ENCODE measurements at regions not wholly inside any gene's neighbourhood (a gene's known extent, or its start where the extent isn't known, plus 50 kb on each side); places are given as distances from the start of the nearest gene placed in this dataset.

GRCh38 chr2:236352761-236353593 is 88.8 kb upstream of the ASB18 start:
- peak; percentile 84 for TF ChIP-seq CTCF (IDR thresholded peaks at IDR 0.05; ENCODE audit: low read depth, low read length)
- TF ChIP-seq MAX (IDR thresholded peaks at IDR 0.05; ENCODE audit: low read depth, low read length), result no peak
- no peak for TF ChIP-seq POLR2A (IDR thresholded peaks at IDR 0.05; ENCODE audit: extremely low read depth, insufficient read length)

All from NB4 (cell line).